ENCODE measurements at regions not wholly inside any gene's neighbourhood (a gene's known extent, or its start where the extent isn't known, plus 50 kb on each side); places are given as distances from the start of the nearest gene placed in this dataset.

DNA sequence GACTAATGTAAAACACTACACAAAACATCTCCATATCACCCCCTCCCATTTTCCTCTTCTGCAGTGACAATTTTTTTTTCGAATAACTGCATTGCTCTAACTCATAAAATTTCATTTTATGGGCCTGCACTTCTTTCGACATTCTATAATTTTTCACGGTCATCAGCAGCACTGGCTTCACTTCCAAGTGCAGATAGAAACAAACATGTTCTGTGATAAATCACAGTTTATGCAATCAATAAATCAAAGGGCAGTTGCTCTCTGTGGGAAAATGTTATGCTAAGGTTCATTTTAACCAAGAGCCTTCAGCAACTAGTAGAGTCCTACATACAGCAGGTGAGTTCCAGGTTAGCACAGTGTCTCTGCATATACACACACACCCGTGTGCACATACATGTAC is 100.1 kb downstream of the GPAM start:
- H3K56ac ChIP-seq (ENCODE audit: extremely low read depth, insufficient read depth, low read length), result no peak overlapping the region
- no peak overlapping the region for H2AK9ac ChIP-seq (replicated peaks; ENCODE audit: low read depth, low read length, poor library complexity)
- H3K79me1 ChIP-seq (ENCODE audit: low read depth in 1 of 2, low read length in 2 of 2), result no peaks in the 10 kb centered on the region
- intact Hi-C loops (cut with micrococcal nuclease) (no loop called here), in situ Hi-C loops (cut with MboI; ENCODE audit: low sequenced_read_pairs) (no loop called here), dilution Hi-C loops (cut with HindIII; ENCODE audit: low sequenced_read_pairs, unreplicated experiment) (no loop called here)
- no peaks in the 10 kb centered on the region for H3K9me1 ChIP-seq (ENCODE audit: insufficient read depth, low read length)
- H4K8ac ChIP-seq (ENCODE audit: low read depth in 2 of 2, low read length in 2 of 2), result no peak overlapping the region
- H3K36me3 ChIP-seq (ENCODE audit: control insufficient read depth, insufficient read depth, low read length), result no peaks in the 10 kb centered on the region
- DNase-seq (no peak), ATAC-seq (ENCODE audit: low read depth) (no peak)
- H3K23ac ChIP-seq (ENCODE audit: low read depth, low read length), result no peak overlapping the region
- no peak overlapping the region for H3K4me3 ChIP-seq (ENCODE audit: insufficient read depth, low read depth, low read length)
- H3K4me2 ChIP-seq (ENCODE audit: low read depth, low read length), result no peak overlapping the region
- H3K9me3 ChIP-seq (ENCODE audit: control insufficient read depth, insufficient read depth, low read length), result 0 out of 2 replicates have a peak, but pooled peaks cover 2% of the 10 kb centered on the region
- H3K9ac ChIP-seq (ENCODE audit: low read depth, low read length), result no peak overlapping the region
- no peak overlapping the region for H2BK120ac ChIP-seq (ENCODE audit: low read depth, low read length)
- no peak overlapping the region for H2AFZ ChIP-seq (replicated peaks; ENCODE audit: low read length, poor library complexity)
- POLR2A ChIA-PET (ENCODE audit: unreplicated experiment), result no interaction called here
- BruUV-seq (replicated peaks), result no TSS peak
- H4K20me1 ChIP-seq (ENCODE audit: insufficient read depth, low read length), result no peaks in the 10 kb centered on the region
- H2BK20ac ChIP-seq (ENCODE audit: low read depth, low read length), result no peak overlapping the region
- H3K27me3 ChIP-seq (ENCODE audit: control insufficient read depth, insufficient read depth, low read length), result no peaks in the 10 kb centered on the region
- no peak overlapping the region for H2AK5ac ChIP-seq (ENCODE audit: low read depth, low read length)
- TF ChIP-seq, protein P1, sequence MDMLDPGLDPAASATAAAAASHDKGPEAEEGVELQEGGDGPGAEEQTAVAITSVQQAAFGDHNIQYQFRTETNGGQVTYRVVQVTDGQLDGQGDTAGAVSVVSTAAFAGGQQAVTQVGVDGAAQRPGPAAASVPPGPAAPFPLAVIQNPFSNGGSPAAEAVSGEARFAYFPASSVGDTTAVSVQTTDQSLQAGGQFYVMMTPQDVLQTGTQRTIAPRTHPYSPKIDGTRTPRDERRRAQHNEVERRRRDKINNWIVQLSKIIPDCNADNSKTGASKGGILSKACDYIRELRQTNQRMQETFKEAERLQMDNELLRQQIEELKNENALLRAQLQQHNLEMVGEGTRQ (IDR thresholded peaks at IDR 0.05; ENCODE audit: low read depth, low read length), result no peak
- TF ChIP-seq FOS (IDR thresholded peaks at IDR 0.05; ENCODE audit: low read depth, low read length) (no peak), MAFK (IDR thresholded peaks at IDR 0.05; ENCODE audit: low read depth, low read length) (no peak), NFE2L2 (IDR thresholded peaks at IDR 0.05; ENCODE audit: low read depth, low read length) (no peak), SMC3 (IDR thresholded peaks at IDR 0.05; ENCODE audit: low read depth, low read length) (no peak), RAD21 (IDR thresholded peaks at IDR 0.05; ENCODE audit: low read length) (no peak), RCOR1 (IDR thresholded peaks at IDR 0.05; ENCODE audit: insufficient replicate concordance, low read length) (no peak), CEBPB (IDR thresholded peaks at IDR 0.05; ENCODE audit: low read depth, low read length) (no peak), MXI1 (IDR thresholded peaks at IDR 0.05; ENCODE audit: borderline replicate concordance, low read depth, low read length) (no peak), POLR2A (IDR thresholded peaks at IDR 0.05; ENCODE audit: low read depth, low read length) (no peak)
- TF ChIP-seq, protein P2, sequence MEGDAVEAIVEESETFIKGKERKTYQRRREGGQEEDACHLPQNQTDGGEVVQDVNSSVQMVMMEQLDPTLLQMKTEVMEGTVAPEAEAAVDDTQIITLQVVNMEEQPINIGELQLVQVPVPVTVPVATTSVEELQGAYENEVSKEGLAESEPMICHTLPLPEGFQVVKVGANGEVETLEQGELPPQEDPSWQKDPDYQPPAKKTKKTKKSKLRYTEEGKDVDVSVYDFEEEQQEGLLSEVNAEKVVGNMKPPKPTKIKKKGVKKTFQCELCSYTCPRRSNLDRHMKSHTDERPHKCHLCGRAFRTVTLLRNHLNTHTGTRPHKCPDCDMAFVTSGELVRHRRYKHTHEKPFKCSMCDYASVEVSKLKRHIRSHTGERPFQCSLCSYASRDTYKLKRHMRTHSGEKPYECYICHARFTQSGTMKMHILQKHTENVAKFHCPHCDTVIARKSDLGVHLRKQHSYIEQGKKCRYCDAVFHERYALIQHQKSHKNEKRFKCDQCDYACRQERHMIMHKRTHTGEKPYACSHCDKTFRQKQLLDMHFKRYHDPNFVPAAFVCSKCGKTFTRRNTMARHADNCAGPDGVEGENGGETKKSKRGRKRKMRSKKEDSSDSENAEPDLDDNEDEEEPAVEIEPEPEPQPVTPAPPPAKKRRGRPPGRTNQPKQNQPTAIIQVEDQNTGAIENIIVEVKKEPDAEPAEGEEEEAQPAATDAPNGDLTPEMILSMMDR (conservative IDR thresholded peaks at IDR 0.05; ENCODE audit: low read depth, low read length), result no peak
- TF ChIP-seq, protein P3, sequence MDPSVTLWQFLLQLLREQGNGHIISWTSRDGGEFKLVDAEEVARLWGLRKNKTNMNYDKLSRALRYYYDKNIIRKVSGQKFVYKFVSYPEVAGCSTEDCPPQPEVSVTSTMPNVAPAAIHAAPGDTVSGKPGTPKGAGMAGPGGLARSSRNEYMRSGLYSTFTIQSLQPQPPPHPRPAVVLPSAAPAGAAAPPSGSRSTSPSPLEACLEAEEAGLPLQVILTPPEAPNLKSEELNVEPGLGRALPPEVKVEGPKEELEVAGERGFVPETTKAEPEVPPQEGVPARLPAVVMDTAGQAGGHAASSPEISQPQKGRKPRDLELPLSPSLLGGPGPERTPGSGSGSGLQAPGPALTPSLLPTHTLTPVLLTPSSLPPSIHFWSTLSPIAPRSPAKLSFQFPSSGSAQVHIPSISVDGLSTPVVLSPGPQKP (IDR thresholded peaks at IDR 0.05; ENCODE audit: borderline replicate concordance, low read depth, low read length), result no peak
- H2BK5ac ChIP-seq (ENCODE audit: low read depth, low read length, poor library complexity, severe bottlenecking), result no peak overlapping the region
- no peak overlapping the region for H4K91ac ChIP-seq (ENCODE audit: insufficient read depth, low read depth, low read length)
- H3K14ac ChIP-seq (replicated peaks; ENCODE audit: low read depth, low read length), result no peak overlapping the region
- H4K5ac ChIP-seq (ENCODE audit: low read depth, low read length), result no peak overlapping the region
- no peak overlapping the region for H3K4ac ChIP-seq (ENCODE audit: low read depth, low read length)
- CTCF ChIA-PET, result no interaction called here
- no peaks in the 10 kb centered on the region for H3K4me1 ChIP-seq (ENCODE audit: control insufficient read depth, insufficient read depth, low read length)
- H3K18ac ChIP-seq (ENCODE audit: low read depth, low read length), result no peak overlapping the region
- 33% methylated on average over 1 of the region's 4 CpGs; no CpG with 5 or more reads in 1 of the 2 experiments for WGBS, 2 experiments (ENCODE audit: extremely low coverage in 2 of 2, insufficient read length in 1 of 2)
- H3K27ac ChIP-seq (ENCODE audit: insufficient read depth, low read length), result no peak overlapping the region
- no peak overlapping the region for H2BK15ac ChIP-seq (ENCODE audit: low read depth, low read length)
